Right lobe of liver (tissue), 4 donors: ENCODE measurements at regions not wholly inside any gene's neighbourhood (a gene's known extent, or its start where the extent isn't known, plus 50 kb on each side); places are given as distances from the start of the nearest gene placed in this dataset.

ENCODE experiments used
- CTCF ChIP-seq, 4 donors: fragments of 200-600 bp in 3 of 4; fragments of 450-650 bp in 1 of 4; IDR thresholded peaks; one replicate each; pipeline versions ENCODE4 v1.5.1 to v1.8.0; 2016 to 2022; ENCODE audit warnings: antibody characterized with exemption in 4 of 4, mild to moderate bottlenecking in 2 of 4
- POLR2A ChIP-seq: fragments of 450-650 bp; IDR thresholded peaks from one replicate; pipeline ENCODE4 v1.6.1; 2017; ENCODE audit warnings: antibody characterized with exemption, mild to moderate bottlenecking
- donor health status: DM: no; HTN: no; CAD: no.
- donor health status: DM: no; HTN: no; CAD: no.
- donor health status: DM: no; HTN: yes; CAD: no.

- TF ChIP-seq CTCF (IDR thresholded peaks at IDR 0.05) (no peak), POLR2A (no peak)
Measured at GRCh38 chr16:64426131-64426666, 695.7 kb downstream of the CDH11 start.
